ENCODE measurements at regions not wholly inside any gene's neighbourhood (a gene's known extent, or its start where the extent isn't known, plus 50 kb on each side); places are given as distances from the start of the nearest gene placed in this dataset.

- no peaks in the 10 kb centered on the region for H3K36me3 ChIP-seq
- H3K4me3 ChIP-seq (ENCODE audit: low read depth, low read length): no peak overlapping the region
- TF ChIP-seq, protein P1, sequence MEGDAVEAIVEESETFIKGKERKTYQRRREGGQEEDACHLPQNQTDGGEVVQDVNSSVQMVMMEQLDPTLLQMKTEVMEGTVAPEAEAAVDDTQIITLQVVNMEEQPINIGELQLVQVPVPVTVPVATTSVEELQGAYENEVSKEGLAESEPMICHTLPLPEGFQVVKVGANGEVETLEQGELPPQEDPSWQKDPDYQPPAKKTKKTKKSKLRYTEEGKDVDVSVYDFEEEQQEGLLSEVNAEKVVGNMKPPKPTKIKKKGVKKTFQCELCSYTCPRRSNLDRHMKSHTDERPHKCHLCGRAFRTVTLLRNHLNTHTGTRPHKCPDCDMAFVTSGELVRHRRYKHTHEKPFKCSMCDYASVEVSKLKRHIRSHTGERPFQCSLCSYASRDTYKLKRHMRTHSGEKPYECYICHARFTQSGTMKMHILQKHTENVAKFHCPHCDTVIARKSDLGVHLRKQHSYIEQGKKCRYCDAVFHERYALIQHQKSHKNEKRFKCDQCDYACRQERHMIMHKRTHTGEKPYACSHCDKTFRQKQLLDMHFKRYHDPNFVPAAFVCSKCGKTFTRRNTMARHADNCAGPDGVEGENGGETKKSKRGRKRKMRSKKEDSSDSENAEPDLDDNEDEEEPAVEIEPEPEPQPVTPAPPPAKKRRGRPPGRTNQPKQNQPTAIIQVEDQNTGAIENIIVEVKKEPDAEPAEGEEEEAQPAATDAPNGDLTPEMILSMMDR (IDR thresholded peaks at IDR 0.05; ENCODE audit: low read depth, low read length): no peak
- DNase-seq: no peak
- H3K9me3 ChIP-seq: no peaks in the 10 kb centered on the region; the same call in 1 of the 2 replicates
- H3K27me3 ChIP-seq: no peaks in the 10 kb centered on the region
- no peaks in the 10 kb centered on the region for H3K4me1 ChIP-seq
Observed at GRCh38 chr7:41621953-41622831, 80.7 kb downstream of the INHBA start.

DNA sequence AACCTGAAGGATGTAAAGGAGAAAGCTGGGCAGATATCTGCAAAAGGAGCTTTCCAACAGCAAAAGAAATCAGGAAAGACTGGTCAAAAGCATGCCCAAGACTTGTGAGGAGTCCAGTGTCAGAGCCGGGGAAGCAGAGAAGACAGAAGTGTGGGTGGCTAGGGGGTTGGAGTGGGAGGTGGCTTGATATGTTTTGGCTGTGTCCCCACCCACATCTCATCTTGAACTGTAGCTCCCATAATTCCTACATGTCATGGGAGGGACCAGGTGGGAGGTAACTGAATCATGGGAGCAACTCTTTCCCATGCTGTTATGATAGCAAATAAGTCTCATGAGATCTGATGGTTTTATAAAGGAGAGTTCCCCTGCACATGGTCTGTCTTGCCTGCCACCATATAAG lies 84.9 kb downstream of the INHBA start:
- Histone ChIP-seq H3K4me1 (no peaks in the 10 kb centered on the region), H3K27me3 (no peaks in the 10 kb centered on the region), H3K36me3 (no peaks in the 10 kb centered on the region), H3K4me3 (ENCODE audit: low read depth, low read length) (no peak overlapping the region), H3K9me3 (no peaks in the 10 kb centered on the region; the same call in 1 of the 2 replicates)
- DNase-seq: no peak
- TF ChIP-seq, protein P1 (IDR thresholded peaks at IDR 0.05; ENCODE audit: low read depth, low read length): no peak

DNA sequence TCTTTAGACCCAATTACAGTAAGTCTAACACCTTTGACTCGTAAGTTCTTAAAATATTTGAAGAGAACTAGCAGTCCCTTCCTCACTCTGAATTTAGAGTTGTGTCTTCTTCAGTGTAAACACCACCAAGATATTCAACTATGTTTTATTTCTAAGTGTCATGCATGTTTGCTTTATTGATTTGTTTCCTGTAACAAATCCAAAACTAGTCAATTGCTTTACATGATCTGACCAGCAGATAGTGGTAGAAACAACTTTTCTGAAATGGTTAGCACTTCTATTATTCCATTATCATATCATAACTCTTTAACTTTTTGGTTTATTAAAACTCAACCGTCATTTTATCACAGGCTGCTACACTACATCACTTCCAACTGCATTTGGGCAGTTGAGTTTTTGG lies 90.1 kb downstream of the INHBA start:
- TF ChIP-seq, protein P1 (IDR thresholded peaks at IDR 0.05; ENCODE audit: low read depth, low read length): no peak
- no peaks in the 10 kb centered on the region for H3K9me3 ChIP-seq
- H3K4me3 ChIP-seq (ENCODE audit: low read depth, low read length): no peak overlapping the region
- H3K36me3 ChIP-seq: no peaks in the 10 kb centered on the region
- DNase-seq: no peak
- no peaks in the 10 kb centered on the region for H3K27me3 ChIP-seq
- no peaks in the 10 kb centered on the region for H3K4me1 ChIP-seq

GRCh38 chr7:41612386-41612785 lies 90.5 kb downstream of the INHBA start:
- no peaks in the 10 kb centered on the region for H3K27me3 ChIP-seq
- TF ChIP-seq, protein P1 (IDR thresholded peaks at IDR 0.05; ENCODE audit: low read depth, low read length): no peak
- DNase-seq: no peak
- no peak overlapping the region for H3K4me3 ChIP-seq (ENCODE audit: low read depth, low read length)
- H3K9me3 ChIP-seq: no peaks in the 10 kb centered on the region
- H3K36me3 ChIP-seq: no peaks in the 10 kb centered on the region
- no peaks in the 10 kb centered on the region for H3K4me1 ChIP-seq

DNA sequence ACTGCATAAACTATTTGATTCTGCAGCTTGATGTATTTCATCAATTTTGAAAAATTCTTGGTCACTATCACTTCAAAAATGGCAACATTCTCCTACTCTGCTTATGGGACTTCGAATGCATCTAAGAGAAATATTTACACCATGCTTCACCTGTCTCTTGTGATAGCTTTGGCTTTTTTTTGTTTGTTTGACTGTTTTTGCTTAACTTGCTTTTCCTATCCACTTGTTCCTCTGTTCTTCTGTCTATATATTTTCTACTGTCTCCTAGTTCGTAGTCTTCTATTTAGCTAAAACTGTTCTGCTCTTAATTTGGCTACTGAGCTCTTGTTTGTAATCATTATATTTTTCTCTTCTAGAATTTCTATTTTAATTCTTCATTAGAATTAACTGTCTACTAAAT lies 94.4 kb downstream of the INHBA start:
- DNase-seq: no peak
- H3K4me3 ChIP-seq (ENCODE audit: low read depth, low read length): no peak overlapping the region
- H3K4me1 ChIP-seq: no peaks in the 10 kb centered on the region
- TF ChIP-seq, protein P1 (IDR thresholded peaks at IDR 0.05; ENCODE audit: low read depth, low read length): no peak
- H3K27me3 ChIP-seq: no peaks in the 10 kb centered on the region
- H3K36me3 ChIP-seq: no peaks in the 10 kb centered on the region
- H3K9me3 ChIP-seq: no peaks in the 10 kb centered on the region

GRCh38 chr7:41603985-41604384 lies 98.9 kb downstream of the INHBA start:
- no peaks in the 10 kb centered on the region for H3K4me1 ChIP-seq
- TF ChIP-seq, protein P1 (IDR thresholded peaks at IDR 0.05; ENCODE audit: low read depth, low read length): no peak
- no peaks in the 10 kb centered on the region for H3K36me3 ChIP-seq
- no peaks in the 10 kb centered on the region for H3K9me3 ChIP-seq
- no peaks in the 10 kb centered on the region for H3K27me3 ChIP-seq
- H3K4me3 ChIP-seq (ENCODE audit: low read depth, low read length): no peak overlapping the region
- DNase-seq: no peak
